ENCODE measurements at regions not wholly inside any gene's neighbourhood (a gene's known extent, or its start where the extent isn't known, plus 50 kb on each side); places are given as distances from the start of the nearest gene placed in this dataset.

GRCh38 chr7:94303695-94304094 lies 91.0 kb upstream of the COL1A2 start:
- Histone ChIP-seq H3K27me3 (ENCODE audit: low read depth, low read length) (0 out of 2 replicates have a peak, but pooled peaks cover 4% of the 10 kb centered on the region), H3K4me1 (ENCODE audit: low read length) (peaks cover 5% of the 10 kb centered on the region), H2AFZ (ENCODE audit: low read depth, low read length) (no peak overlapping the region)

GRCh38 chr7:94304878-94305277 lies 89.8 kb upstream of the COL1A2 start:
- H3K27me3 ChIP-seq (ENCODE audit: low read depth, low read length): no peaks in the 10 kb centered on the region
- H3K4me1 ChIP-seq (ENCODE audit: low read length): peaks cover 5% of the 10 kb centered on the region
- H3K79me2 ChIP-seq (ENCODE audit: low read length): no peaks in the 10 kb centered on the region
- no peaks in the 10 kb centered on the region for H4K20me1 ChIP-seq (ENCODE audit: insufficient read depth, low read length)
- H3K4me2 ChIP-seq (ENCODE audit: low read length): no peak overlapping the region
- no peaks in the 10 kb centered on the region for H3K36me3 ChIP-seq (replicated peaks; ENCODE audit: low read depth, low read length)
- TF ChIP-seq, protein P1, sequence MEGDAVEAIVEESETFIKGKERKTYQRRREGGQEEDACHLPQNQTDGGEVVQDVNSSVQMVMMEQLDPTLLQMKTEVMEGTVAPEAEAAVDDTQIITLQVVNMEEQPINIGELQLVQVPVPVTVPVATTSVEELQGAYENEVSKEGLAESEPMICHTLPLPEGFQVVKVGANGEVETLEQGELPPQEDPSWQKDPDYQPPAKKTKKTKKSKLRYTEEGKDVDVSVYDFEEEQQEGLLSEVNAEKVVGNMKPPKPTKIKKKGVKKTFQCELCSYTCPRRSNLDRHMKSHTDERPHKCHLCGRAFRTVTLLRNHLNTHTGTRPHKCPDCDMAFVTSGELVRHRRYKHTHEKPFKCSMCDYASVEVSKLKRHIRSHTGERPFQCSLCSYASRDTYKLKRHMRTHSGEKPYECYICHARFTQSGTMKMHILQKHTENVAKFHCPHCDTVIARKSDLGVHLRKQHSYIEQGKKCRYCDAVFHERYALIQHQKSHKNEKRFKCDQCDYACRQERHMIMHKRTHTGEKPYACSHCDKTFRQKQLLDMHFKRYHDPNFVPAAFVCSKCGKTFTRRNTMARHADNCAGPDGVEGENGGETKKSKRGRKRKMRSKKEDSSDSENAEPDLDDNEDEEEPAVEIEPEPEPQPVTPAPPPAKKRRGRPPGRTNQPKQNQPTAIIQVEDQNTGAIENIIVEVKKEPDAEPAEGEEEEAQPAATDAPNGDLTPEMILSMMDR (IDR thresholded peaks at IDR 0.05; ENCODE audit: low read depth, low read length): no peak
- TF ChIP-seq EZH2phosphoT487 (IDR thresholded peaks at IDR 0.05; ENCODE audit: low read depth): no peak
- no peak overlapping the region for H2AFZ ChIP-seq (ENCODE audit: low read depth, low read length)
- H3K27ac ChIP-seq (ENCODE audit: low read length): no peak overlapping the region
- H3K9me3 ChIP-seq (ENCODE audit: insufficient read depth, low read length): no peaks in the 10 kb centered on the region
- no peak overlapping the region for H3K9ac ChIP-seq (ENCODE audit: low read length)
- no peak overlapping the region for H3K4me3 ChIP-seq (ENCODE audit: low read length)

More at GRCh38 chr7:94303695-94304094, 91.0 kb upstream of the COL1A2 start:
- TF ChIP-seq, protein P1 (IDR thresholded peaks at IDR 0.05; ENCODE audit: low read depth, low read length): no peak
- TF ChIP-seq EZH2phosphoT487 (IDR thresholded peaks at IDR 0.05; ENCODE audit: low read depth): no peak
- no peak overlapping the region for H3K4me3 ChIP-seq (ENCODE audit: low read length)
- H3K9me3 ChIP-seq (ENCODE audit: insufficient read depth, low read length): no peaks in the 10 kb centered on the region
- H3K27ac ChIP-seq (ENCODE audit: low read length): no peak overlapping the region
- no peaks in the 10 kb centered on the region for H3K36me3 ChIP-seq (replicated peaks; ENCODE audit: low read depth, low read length)
- H3K79me2 ChIP-seq (ENCODE audit: low read length): no peaks in the 10 kb centered on the region
- H3K9ac ChIP-seq (ENCODE audit: low read length): no peak overlapping the region
- no peak overlapping the region for H3K4me2 ChIP-seq (ENCODE audit: low read length)
- H4K20me1 ChIP-seq (ENCODE audit: insufficient read depth, low read length): no peaks in the 10 kb centered on the region

- H3K27me3 ChIP-seq (ENCODE audit: low read depth, low read length): no peaks in the 10 kb centered on the region
- no peak overlapping the region for H3K9ac ChIP-seq (ENCODE audit: low read length)
- TF ChIP-seq, protein P1 (IDR thresholded peaks at IDR 0.05; ENCODE audit: low read depth, low read length): no peak
- no peak for TF ChIP-seq EZH2phosphoT487 (IDR thresholded peaks at IDR 0.05; ENCODE audit: low read depth)
Observed at GRCh38 chr7:94305836-94306235, 88.9 kb upstream of the COL1A2 start.

GRCh38 chr7:94307399-94308048 lies 87.2 kb upstream of the COL1A2 start:
- Histone ChIP-seq H3K9me3 (ENCODE audit: insufficient read depth, low read length) (no peaks in the 10 kb centered on the region), H3K4me3 (ENCODE audit: low read length) (no peak overlapping the region), H3K27ac (ENCODE audit: low read length) (no peak overlapping the region), H3K27me3 (ENCODE audit: low read depth, low read length) (no peaks in the 10 kb centered on the region), H3K9ac (ENCODE audit: low read length) (no peak overlapping the region), H3K36me3 (replicated peaks; ENCODE audit: low read depth, low read length) (no peaks in the 10 kb centered on the region), H3K4me1 (ENCODE audit: low read length) (peaks cover 5% of the 10 kb centered on the region), H2AFZ (ENCODE audit: low read depth, low read length) (no peak overlapping the region), H4K20me1 (ENCODE audit: insufficient read depth, low read length) (no peaks in the 10 kb centered on the region), H3K79me2 (ENCODE audit: low read length) (no peaks in the 10 kb centered on the region), H3K4me2 (ENCODE audit: low read length) (no peak overlapping the region)
- TF ChIP-seq EZH2phosphoT487 (IDR thresholded peaks at IDR 0.05; ENCODE audit: low read depth): no peak
- TF ChIP-seq, protein P1 (IDR thresholded peaks at IDR 0.05; ENCODE audit: low read depth, low read length): no peak

More at GRCh38 chr7:94305836-94306235, 88.9 kb upstream of the COL1A2 start:
- no peaks in the 10 kb centered on the region for H3K79me2 ChIP-seq (ENCODE audit: low read length)
- no peak overlapping the region for H3K4me2 ChIP-seq (ENCODE audit: low read length)
- H3K9me3 ChIP-seq (ENCODE audit: insufficient read depth, low read length): no peaks in the 10 kb centered on the region
- H4K20me1 ChIP-seq (ENCODE audit: insufficient read depth, low read length): no peaks in the 10 kb centered on the region
- peaks cover 5% of the 10 kb centered on the region for H3K4me1 ChIP-seq (ENCODE audit: low read length)
- H3K4me3 ChIP-seq (ENCODE audit: low read length): no peak overlapping the region
- no peak overlapping the region for H3K27ac ChIP-seq (ENCODE audit: low read length)
- no peaks in the 10 kb centered on the region for H3K36me3 ChIP-seq (replicated peaks; ENCODE audit: low read depth, low read length)
- H2AFZ ChIP-seq (ENCODE audit: low read depth, low read length): no peak overlapping the region

Data from OCI-LY3 (cell line).